ENCODE measurements at regions not wholly inside any gene's neighbourhood (a gene's known extent, or its start where the extent isn't known, plus 50 kb on each side); places are given as distances from the start of the nearest gene placed in this dataset.

- Histone ChIP-seq H4K5ac (ENCODE audit: insufficient read length, low read depth, low read length) (no peak overlapping the region), H3K56ac (ENCODE audit: insufficient read length, low read depth, low read length) (no peak overlapping the region), H2AFZ (ENCODE audit: low read length) (no peak overlapping the region), H3K27ac (ENCODE audit: insufficient read length, low read depth, low read length) (no peak overlapping the region), H2BK12ac (ENCODE audit: insufficient read length, low read depth, low read length) (no peak overlapping the region), H3K4ac (ENCODE audit: low read depth, low read length) (no peak overlapping the region), H4K91ac (ENCODE audit: insufficient read length, low read depth, low read length) (no peak overlapping the region), H2BK20ac (ENCODE audit: low read depth, low read length, poor library complexity, severe bottlenecking) (no peak overlapping the region), H3K9me3 (ENCODE audit: control insufficient read depth, low read depth, low read length) (no peaks in the 10 kb centered on the region), H4K8ac (replicated peaks; ENCODE audit: insufficient read length, low read depth, low read length) (no peak overlapping the region), H3K4me2 (ENCODE audit: insufficient read depth, insufficient read length, low read length) (no peak overlapping the region), H2BK5ac (ENCODE audit: insufficient read length, low read length) (no peak overlapping the region), H3K18ac (ENCODE audit: insufficient read length, low read depth, low read length) (no peak overlapping the region), H3T11ph (ENCODE audit: low read length) (no peak overlapping the region), H2AK5ac (ENCODE audit: insufficient read length, low read length) (no peak overlapping the region), H3K79me1 (ENCODE audit: insufficient read depth, low read depth, low read length, poor library complexity, severe bottlenecking) (no peaks in the 10 kb centered on the region), H4K20me1 (ENCODE audit: control insufficient read depth, insufficient read depth, insufficient read length) (no peaks in the 10 kb centered on the region), H3K27me3 (ENCODE audit: insufficient read depth, low read length) (no peaks in the 10 kb centered on the region), H2BK120ac (ENCODE audit: low read depth, low read length, poor library complexity, severe bottlenecking) (no peak overlapping the region), H3K23ac (ENCODE audit: insufficient read length, low read depth, low read length) (no peak overlapping the region), H3K4me1 (ENCODE audit: insufficient read depth, low read length) (no peaks in the 10 kb centered on the region), H3K79me2 (ENCODE audit: insufficient read depth, low read length) (no peaks in the 10 kb centered on the region), H3K23me2 (ENCODE audit: insufficient read length, low read depth, low read length, poor library complexity, severe bottlenecking) (no peaks in the 10 kb centered on the region), H3K9ac (ENCODE audit: extremely low read depth, insufficient read length, low read length) (no peak overlapping the region), H3K14ac (ENCODE audit: insufficient read depth, low read length) (no peak overlapping the region), H2BK15ac (ENCODE audit: low read depth, low read length) (no peak overlapping the region)
- peaks cover 2% of the 10 kb centered on the region; the same call in 1 of the 2 replicates for H3K27me3 Mint-ChIP-seq (ENCODE audit: low read depth)
- H3K4me3 Mint-ChIP-seq: no peak overlapping the region
- peaks cover 9 to 30% (median 11%) of the 10 kb centered on the region in 3 experiments; a peak in 6 of 7 replicates for H3K36me3 Mint-ChIP-seq (ENCODE audit: insufficient read depth in 1 of 3, low read depth in 3 of 3)
- no peak for TF ChIP-seq CTCF (conservative IDR thresholded peaks at IDR 0.05)
- no CpG with 5 or more reads among the region's 4 CpGs for WGBS (ENCODE audit: extremely low coverage, insufficient read length, low lambda C conversion rate)
- 0 out of 4 replicates have a peak, but pooled peaks cover 0 to 2% of the 10 kb centered on the region in 2 experiments for H3K4me1 Mint-ChIP-seq
- peaks cover 18 to 24% of the 10 kb centered on the region in 2 experiments for H3K9me3 Mint-ChIP-seq
- DNase-seq: no peak
- H3K27ac Mint-ChIP-seq: no peak overlapping the region
These were observed 106.0 kb upstream of the BNC2 start for GRCh38 chr9:16976427-16976826.
